DOHH2 (cell line): ENCODE measurements at regions not wholly inside any gene's neighbourhood (a gene's known extent, or its start where the extent isn't known, plus 50 kb on each side); places are given as distances from the start of the nearest gene placed in this dataset.
A peak's percentile ranks its signal among the peaks of the same experiment; 100 is the strongest.

Experiments used
- H3F3A ChIP-seq: fragments of 200-600 bp; sonication (generic), shearing (Covaris generic); 2 replicates; pipeline ENCODE4 v1.6.0; 2016; ENCODE audit warnings: antibody characterized with exemption, mild to moderate bottlenecking; ENCODE audit not compliant: control insufficient read depth, insufficient read depth
- H3K27ac ChIP-seq: fragments of 200-600 bp; sonication (generic); 2 replicates; pipeline ENCODE4 v1.5.1; 2014; ENCODE audit warnings: low read depth, mild to moderate bottlenecking, low read length, moderate library complexity
- H3K27me3 ChIP-seq: fragments of 200-600 bp; sonication (generic); 2 replicates; pipeline ENCODE4 v1.6.1; 2014; ENCODE audit warnings: mild to moderate bottlenecking, low read length, mixed read lengths; ENCODE audit not compliant: control insufficient read depth
- H3K36me3 ChIP-seq: fragments of 200-600 bp; sonication (generic); 2 replicates; pipeline ENCODE4 v1.6.1; 2014; ENCODE audit warnings: mild to moderate bottlenecking, low read length, moderate library complexity, mixed read lengths; ENCODE audit not compliant: control insufficient read depth
- H3K4me1 ChIP-seq: fragments of 200-600 bp; sonication (generic); 2 replicates; pipeline ENCODE4 v1.6.1; 2014; ENCODE audit warnings: mild to moderate bottlenecking, low read length, mixed read lengths; ENCODE audit not compliant: control insufficient read depth
- H3K4me2 ChIP-seq: fragments of 200-600 bp; sonication (generic); 2 replicates; pipeline ENCODE4 v1.6.0; 2014; ENCODE audit warnings: mild to moderate bottlenecking, low read length, moderate library complexity
- H3K4me3 ChIP-seq: fragments of 200-600 bp; sonication (generic); 2 replicates; pipeline ENCODE4 v1.5.1; 2014; ENCODE audit warnings: mild to moderate bottlenecking, low read length, mixed read lengths
- H3K79me2 ChIP-seq: fragments of 200-600 bp; sonication (generic); 2 replicates; pipeline ENCODE4 v1.6.1; 2014; ENCODE audit warnings: mild to moderate bottlenecking, low read length, mixed read lengths; ENCODE audit not compliant: control insufficient read depth
- H3K9me2 ChIP-seq: fragments of 200-600 bp; sonication (generic); replicated peaks from 2 replicates; pipeline ENCODE4 v1.6.1; 2014; ENCODE audit warnings: mild to moderate bottlenecking, low read length, mixed read lengths; ENCODE audit not compliant: control insufficient read depth
- H3K9me3 ChIP-seq: fragments of 200-600 bp; sonication (generic); 2 replicates; pipeline ENCODE4 v1.6.1; 2014; ENCODE audit warnings: antibody characterized with exemption, low read length, mixed read lengths; ENCODE audit not compliant: control insufficient read depth, insufficient read depth
- H4K20me1 ChIP-seq: fragments of 200-600 bp; sonication (generic); 2 replicates; pipeline ENCODE4 v1.6.0; 2014; ENCODE audit warnings: low read depth, mild to moderate bottlenecking, antibody characterized with exemption, low read length, moderate library complexity; ENCODE audit not compliant: control insufficient read depth, insufficient read depth
- CTCF ChIP-seq: fragments of 200-600 bp; sonication (generic); IDR thresholded peaks from one replicate; pipeline ENCODE4 v1.5.1; 2014; ENCODE audit warnings: antibody characterized with exemption, mild to moderate bottlenecking, low read depth, low read length; ENCODE audit not compliant: poor library complexity, severe bottlenecking
- EZH2phosphoT487 ChIP-seq: fragments of 200-600 bp; sonication (generic); IDR thresholded peaks from 2 replicates; pipeline ENCODE4 v1.6.1; 2017; ENCODE audit warnings: borderline replicate concordance, mild to moderate bottlenecking, antibody characterized with exemption, low read length, moderate library complexity, mixed read lengths

GRCh38 chr5:56669534-56670483 lies 145.5 kb upstream of the MAP3K1 start:
- H3F3A ChIP-seq, result peaks cover 3% of the 10 kb centered on the region; the same call in 1 of the 2 replicates
- no peaks in the 10 kb centered on the region for H3K9me2 ChIP-seq
- H3K27me3 ChIP-seq, result no peaks in the 10 kb centered on the region
- H3K4me3 ChIP-seq, result peak overlapping the region; percentile 28
- H3K4me2 ChIP-seq, result peak overlapping the region; percentile 52
- no peaks in the 10 kb centered on the region for H3K9me3 ChIP-seq
- no peaks in the 10 kb centered on the region for H4K20me1 ChIP-seq
- H3K27ac ChIP-seq, result peak overlapping the region; percentile 58
- TF ChIP-seq EZH2phosphoT487 (no peak), CTCF (no peak)
- no peaks in the 10 kb centered on the region for H3K36me3 ChIP-seq
- H3K79me2 ChIP-seq, result no peaks in the 10 kb centered on the region
- H3K4me1 ChIP-seq, result peaks cover 58% of the 10 kb centered on the region

- H3K4me1 ChIP-seq, result peaks cover 59% of the 10 kb centered on the region
- H3K9me3 ChIP-seq, result no peaks in the 10 kb centered on the region
- H3K36me3 ChIP-seq, result no peaks in the 10 kb centered on the region
- peaks cover 3% of the 10 kb centered on the region; the same call in 1 of the 2 replicates for H3F3A ChIP-seq
- no peak overlapping the region for H3K27ac ChIP-seq
- H4K20me1 ChIP-seq, result no peaks in the 10 kb centered on the region
- H3K4me2 ChIP-seq, result no peak overlapping the region
- no peaks in the 10 kb centered on the region for H3K9me2 ChIP-seq
- H3K27me3 ChIP-seq, result no peaks in the 10 kb centered on the region
- no peak for TF ChIP-seq CTCF
- no peaks in the 10 kb centered on the region for H3K79me2 ChIP-seq
- no peak overlapping the region for H3K4me3 ChIP-seq
These were observed 146.4 kb upstream of the MAP3K1 start for GRCh38 chr5:56668996-56669395.

- Histone ChIP-seq H3K4me2 (no peak overlapping the region), H3F3A (peaks cover 3% of the 10 kb centered on the region; the same call in 1 of the 2 replicates), H3K36me3 (no peaks in the 10 kb centered on the region), H3K79me2 (no peaks in the 10 kb centered on the region), H3K27ac (no peak overlapping the region), H3K9me2 (no peaks in the 10 kb centered on the region), H3K4me3 (no peak overlapping the region), H3K9me3 (no peaks in the 10 kb centered on the region), H3K4me1 (peaks cover 49% of the 10 kb centered on the region), H3K27me3 (no peaks in the 10 kb centered on the region), H4K20me1 (no peaks in the 10 kb centered on the region)
- TF ChIP-seq CTCF (no peak), EZH2phosphoT487 (no peak)
These were observed 147.7 kb upstream of the MAP3K1 start for GRCh38 chr5:56667692-56668091.
